ENCODE measurements at regions not wholly inside any gene's neighbourhood (a gene's known extent, or its start where the extent isn't known, plus 50 kb on each side); places are given as distances from the start of the nearest gene placed in this dataset.
"Not testable (repeated sequence)": the region's sequence is repeated elsewhere in the genome, so short reads cannot be mapped to it uniquely, and the experiment has no call there.

- no peaks in the 10 kb centered on the region for H3K4me1 ChIP-seq
- no peaks in the 10 kb centered on the region for H3K27me3 ChIP-seq
- no peaks in the 10 kb centered on the region for H3K9me3 ChIP-seq (replicated peaks)
- no peaks in the 10 kb centered on the region for H3K36me3 ChIP-seq
- peak; percentile 67 for DNase-seq
- H3K4me3 ChIP-seq, result no peak overlapping the region
- no peak overlapping the region for H3K27ac ChIP-seq
Measured at GRCh38 chr12:116687888-116688287, 50.0 kb downstream of the SPRING1 start.

GRCh38 chr12:116684891-116685290, 53.0 kb downstream of the SPRING1 start:
- H3K4me3 ChIP-seq, result no peak overlapping the region
- H3K36me3 ChIP-seq, result no peaks in the 10 kb centered on the region
- no peaks in the 10 kb centered on the region for H3K4me1 ChIP-seq
- DNase-seq, result no peak
- no peaks in the 10 kb centered on the region for H3K9me3 ChIP-seq (replicated peaks)
- H3K27ac ChIP-seq, result no peak overlapping the region
- no peaks in the 10 kb centered on the region for H3K27me3 ChIP-seq

DNA sequence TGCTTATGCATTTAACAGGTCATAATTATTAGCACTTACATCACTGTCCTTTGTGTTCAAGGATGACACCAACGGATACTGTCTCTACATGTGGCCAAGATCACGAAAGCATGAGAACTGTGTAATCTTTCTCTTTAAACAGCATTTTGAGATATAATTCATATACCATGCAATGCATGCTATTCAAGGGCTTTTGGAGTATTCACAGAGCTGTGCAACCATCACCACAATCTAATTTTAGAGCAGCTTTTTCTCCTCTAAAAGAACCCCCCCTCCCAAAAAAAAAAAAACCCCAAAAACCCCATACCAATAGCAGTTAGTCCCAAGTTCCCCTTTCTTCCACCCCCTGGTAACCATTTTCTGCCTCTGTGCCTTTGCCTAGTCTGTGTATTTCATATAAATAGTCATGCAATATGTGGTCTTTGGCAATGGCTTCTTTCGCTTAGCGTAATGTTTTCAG, 60.6 kb downstream of the SPRING1 start:
- Histone ChIP-seq H3K27ac (no peak overlapping the region), H3K9me3 (replicated peaks) (no peaks in the 10 kb centered on the region), H3K27me3 (no peaks in the 10 kb centered on the region), H3K4me1 (no peaks in the 10 kb centered on the region), H3K36me3 (no peaks in the 10 kb centered on the region), H3K4me3 (no peak overlapping the region)
- DNase-seq, result no peak

DNA sequence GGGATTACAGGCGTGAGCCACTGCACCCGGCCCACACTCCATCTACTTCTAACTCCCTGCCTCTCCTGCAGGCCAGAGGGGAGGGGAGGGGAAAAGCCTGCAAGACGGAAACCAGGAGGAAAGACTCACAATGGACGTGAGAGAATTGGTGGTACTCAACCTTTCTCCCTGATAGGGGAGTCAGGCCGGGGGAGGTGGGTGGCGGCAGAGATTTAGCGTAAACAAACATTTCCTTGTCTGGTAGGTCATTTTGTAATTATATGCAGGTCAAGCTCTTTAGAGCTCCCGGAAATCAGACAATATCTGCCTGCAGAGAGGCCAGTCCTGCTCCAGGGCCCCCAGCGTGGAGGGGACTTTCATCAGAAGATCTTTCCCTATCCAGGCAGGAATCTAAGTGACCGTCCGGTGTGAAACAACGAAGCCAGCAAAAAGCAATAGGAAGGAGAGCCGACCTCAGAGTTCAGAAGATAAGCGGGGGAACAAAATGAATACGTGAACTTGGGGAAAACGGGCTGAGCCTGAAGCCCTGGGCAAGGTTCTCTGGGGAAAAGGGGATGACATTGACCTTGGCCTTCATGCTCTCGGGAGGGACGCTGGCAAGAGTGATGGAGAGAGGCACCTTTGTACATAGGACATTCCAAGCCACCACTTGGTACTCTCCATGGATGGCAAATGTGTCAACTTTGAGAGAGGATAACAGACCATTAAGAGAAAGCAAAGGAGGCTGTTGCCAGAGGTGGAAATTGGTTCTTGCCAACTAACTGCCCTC, 62.3 kb downstream of the SPRING1 start:
- no peaks in the 10 kb centered on the region for H3K4me1 ChIP-seq
- no peak overlapping the region for H3K4me3 ChIP-seq
- no peaks in the 10 kb centered on the region for H3K36me3 ChIP-seq
- H3K27me3 ChIP-seq, result no peaks in the 10 kb centered on the region
- H3K27ac ChIP-seq, result no peak overlapping the region
- no peak for DNase-seq
- no peaks in the 10 kb centered on the region for H3K9me3 ChIP-seq (replicated peaks)

GRCh38 chr12:116674643-116675183, 63.2 kb downstream of the SPRING1 start:
- H3K4me3 ChIP-seq, result no peak overlapping the region
- DNase-seq, result no peak
- no peak overlapping the region for H3K27ac ChIP-seq
- H3K36me3 ChIP-seq, result no peaks in the 10 kb centered on the region
- no peaks in the 10 kb centered on the region for H3K9me3 ChIP-seq (replicated peaks)
- no peaks in the 10 kb centered on the region for H3K4me1 ChIP-seq
- no peaks in the 10 kb centered on the region for H3K27me3 ChIP-seq

DNA sequence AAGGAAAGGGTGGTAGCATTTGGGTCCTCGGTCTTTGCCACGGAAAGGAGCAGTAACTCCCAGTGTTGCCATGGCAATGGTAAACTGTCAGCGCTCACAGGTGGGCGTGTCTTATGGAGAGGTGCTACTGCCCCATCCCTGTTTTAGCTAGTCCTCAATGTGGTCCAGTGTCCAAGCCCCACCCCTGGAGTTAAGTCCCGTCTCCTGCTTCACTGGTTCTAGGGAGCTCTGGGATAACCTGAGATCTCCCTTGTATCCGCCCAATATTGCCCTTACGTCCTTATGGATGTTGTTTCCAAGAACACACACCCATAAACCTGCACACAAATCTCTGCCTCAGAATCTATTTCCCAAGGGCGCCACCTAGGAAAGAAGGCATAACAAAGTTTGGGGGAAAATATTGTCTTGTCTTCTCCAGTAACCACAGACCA, 64.2 kb downstream of the SPRING1 start:
- no peaks in the 10 kb centered on the region for H3K27me3 ChIP-seq
- H3K4me1 ChIP-seq, result no peaks in the 10 kb centered on the region
- H3K9me3 ChIP-seq (replicated peaks), result no peaks in the 10 kb centered on the region
- no peak overlapping the region for H3K4me3 ChIP-seq
- no peak overlapping the region for H3K27ac ChIP-seq
- H3K36me3 ChIP-seq, result no peaks in the 10 kb centered on the region
- DNase-seq, result peak in 1 of 2 experiments; percentile 16

GRCh38 chr12:116672842-116673516, 64.9 kb downstream of the SPRING1 start:
- Histone ChIP-seq H3K27me3 (no peaks in the 10 kb centered on the region), H3K36me3 (no peaks in the 10 kb centered on the region), H3K4me1 (no peaks in the 10 kb centered on the region), H3K27ac (no peak overlapping the region), H3K4me3 (no peak overlapping the region), H3K9me3 (replicated peaks) (no peaks in the 10 kb centered on the region)
- DNase-seq, result no peak

DNA sequence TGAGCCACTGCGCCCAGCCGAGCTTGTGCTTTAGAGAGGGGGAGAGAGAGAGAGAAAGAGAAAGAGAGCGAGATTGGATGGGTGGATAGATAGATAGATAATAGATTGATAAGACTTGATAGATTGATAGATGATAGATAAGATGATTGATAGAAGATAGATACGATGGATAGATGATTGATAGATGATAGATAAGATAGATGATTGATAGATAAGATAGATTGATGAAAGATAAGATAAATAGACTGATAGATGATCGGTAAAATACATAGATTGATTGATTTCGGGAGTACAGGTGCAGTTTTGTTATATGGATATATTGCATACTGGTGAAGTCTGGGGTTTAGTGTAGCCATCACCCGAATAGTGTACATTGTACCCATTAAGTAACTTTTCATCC, 65.9 kb downstream of the SPRING1 start:
- Histone ChIP-seq H3K4me3 (no peak overlapping the region), H3K4me1 (no peaks in the 10 kb centered on the region), H3K9me3 (replicated peaks) (no peaks in the 10 kb centered on the region), H3K36me3 (no peaks in the 10 kb centered on the region), H3K27me3 (no peaks in the 10 kb centered on the region), H3K27ac (no peak overlapping the region)
- no peak for DNase-seq

GRCh38 chr12:116670859-116671258, 67.0 kb downstream of the SPRING1 start:
- Histone ChIP-seq H3K36me3 (no peaks in the 10 kb centered on the region), H3K4me3 (no peak overlapping the region), H3K27me3 (no peaks in the 10 kb centered on the region), H3K27ac (no peak overlapping the region), H3K4me1 (no peaks in the 10 kb centered on the region), H3K9me3 (replicated peaks) (no peaks in the 10 kb centered on the region)
- no peak for DNase-seq

GRCh38 chr12:116667752-116668151, 70.1 kb downstream of the SPRING1 start:
- Histone ChIP-seq H3K9me3 (replicated peaks) (no peaks in the 10 kb centered on the region), H3K27me3 (no peaks in the 10 kb centered on the region), H3K27ac (no peak overlapping the region), H3K36me3 (no peaks in the 10 kb centered on the region), H3K4me3 (no peak overlapping the region), H3K4me1 (no peaks in the 10 kb centered on the region)
- DNase-seq, result no peak

GRCh38 chr12:116666829-116667228, 71.0 kb downstream of the SPRING1 start:
- not testable (repeated sequence) for H3K9me3 ChIP-seq (replicated peaks); H3K27ac ChIP-seq; H3K4me3 ChIP-seq; H3K27me3 ChIP-seq; DNase-seq; H3K4me1 ChIP-seq; H3K36me3 ChIP-seq

DNA sequence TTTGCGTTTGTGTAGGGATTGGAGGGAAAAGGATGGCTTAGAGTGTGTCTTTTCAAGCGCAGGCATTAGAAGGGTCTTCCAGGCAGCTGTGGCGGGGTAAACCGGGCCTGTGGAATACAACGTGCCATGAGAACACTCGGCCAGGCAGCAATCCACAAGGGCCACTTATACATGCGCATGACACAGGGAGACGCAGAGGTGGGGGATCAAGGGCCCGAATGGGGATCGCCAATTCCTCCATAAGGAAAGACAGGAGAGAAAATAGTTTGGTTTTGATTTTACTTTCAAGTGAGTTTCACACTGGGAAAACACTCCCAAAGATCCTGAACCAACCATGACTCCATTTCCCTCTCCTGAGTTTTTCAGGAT, 71.6 kb downstream of the SPRING1 start:
- DNase-seq, result no peak
- Histone ChIP-seq H3K36me3 (no peaks in the 10 kb centered on the region), H3K4me3 (no peak overlapping the region), H3K9me3 (replicated peaks) (no peaks in the 10 kb centered on the region), H3K27ac (no peak overlapping the region), H3K4me1 (no peaks in the 10 kb centered on the region), H3K27me3 (no peaks in the 10 kb centered on the region)

- Histone ChIP-seq H3K27me3 (no peaks in the 10 kb centered on the region), H3K4me3 (no peak overlapping the region), H3K4me1 (no peaks in the 10 kb centered on the region), H3K36me3 (no peaks in the 10 kb centered on the region), H3K9me3 (replicated peaks) (no peaks in the 10 kb centered on the region), H3K27ac (no peak overlapping the region)
- no peak for DNase-seq
Measured at GRCh38 chr12:116665666-116666304, 72.1 kb downstream of the SPRING1 start.

DNA sequence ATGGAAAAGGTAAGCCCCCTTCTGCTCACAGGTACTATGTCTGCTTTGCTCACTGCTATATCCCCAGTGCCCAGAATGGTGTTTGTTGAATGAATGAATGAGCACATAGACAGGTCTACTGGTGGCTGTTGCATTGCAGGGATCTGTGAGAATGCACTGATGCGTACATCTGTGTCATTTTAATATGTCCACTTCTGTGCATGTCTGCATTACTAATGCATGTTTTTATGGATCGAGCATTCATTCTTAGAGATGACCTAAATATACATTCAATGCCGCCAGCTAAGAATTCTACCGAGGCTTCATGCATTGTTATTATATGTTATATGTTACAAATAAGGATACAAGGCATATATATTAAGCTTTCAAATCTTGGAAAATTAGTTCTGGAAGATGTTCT, 73.8 kb downstream of the SPRING1 start:
- H3K27me3 ChIP-seq, result no peaks in the 10 kb centered on the region
- no peak overlapping the region for H3K4me3 ChIP-seq
- no peak for DNase-seq
- H3K27ac ChIP-seq, result no peak overlapping the region
- no peaks in the 10 kb centered on the region for H3K4me1 ChIP-seq
- H3K36me3 ChIP-seq, result no peaks in the 10 kb centered on the region
- no peaks in the 10 kb centered on the region for H3K9me3 ChIP-seq (replicated peaks)

DNA sequence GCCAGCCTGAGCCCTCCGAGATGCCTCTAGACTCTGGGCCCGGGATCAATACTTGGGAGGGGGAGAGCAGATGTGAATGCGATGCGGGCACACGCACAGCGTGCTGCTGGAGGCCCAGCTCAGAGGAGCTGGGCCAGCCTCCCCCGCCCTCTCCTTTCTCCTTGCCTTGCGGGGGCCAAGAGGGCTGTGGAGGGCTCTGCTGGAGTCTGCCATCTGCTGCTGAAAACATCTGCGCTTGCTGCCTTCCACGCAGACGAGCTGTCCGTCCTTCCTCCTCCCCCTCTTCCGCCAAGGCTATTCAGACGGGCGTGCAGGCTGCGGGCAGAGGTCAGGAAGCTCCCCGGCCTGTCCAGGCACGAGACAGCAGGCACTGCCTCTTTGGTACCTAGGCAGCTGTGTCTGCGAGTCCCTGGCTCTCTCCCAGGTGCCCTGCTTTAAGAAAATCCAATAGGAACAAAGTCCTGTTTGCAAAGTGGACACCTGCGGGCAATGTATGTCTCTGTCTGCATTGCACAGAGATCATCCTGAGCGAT, 75.2 kb downstream of the SPRING1 start:
- no peak overlapping the region for H3K4me3 ChIP-seq
- no peaks in the 10 kb centered on the region for H3K4me1 ChIP-seq
- H3K27ac ChIP-seq, result no peak overlapping the region
- H3K36me3 ChIP-seq, result no peaks in the 10 kb centered on the region
- DNase-seq, result no peak
- no peaks in the 10 kb centered on the region for H3K9me3 ChIP-seq (replicated peaks)
- H3K27me3 ChIP-seq, result no peaks in the 10 kb centered on the region; the same call in 1 of the 2 replicates
